ENCODE measurements at regions not wholly inside any gene's neighbourhood (a gene's known extent, or its start where the extent isn't known, plus 50 kb on each side); places are given as distances from the start of the nearest gene placed in this dataset.
A peak's percentile ranks its signal among the peaks of the same experiment; 100 is the strongest.
"Not testable (repeated sequence)": the region's sequence is repeated elsewhere in the genome, so short reads cannot be mapped to it uniquely, and the experiment has no call there.

GRCh38 chr3:112736386-112736785 is 95.4 kb upstream of the CCDC80 start:
- DNase-seq = no peak

GRCh38 chr3:112735926-112736325 is 95.0 kb upstream of the CCDC80 start:
- no peak for DNase-seq

- DNase-seq = peak; percentile 70
Measured at GRCh38 chr3:112734736-112735350, 93.9 kb upstream of the CCDC80 start.

GRCh38 chr3:112734171-112734570 is 93.2 kb upstream of the CCDC80 start:
- DNase-seq = no peak

GRCh38 chr3:112730210-112730609 is 89.3 kb upstream of the CCDC80 start:
- DNase-seq = no peak

- no peak for DNase-seq
Measured at GRCh38 chr3:112721231-112721630, 80.3 kb upstream of the CCDC80 start.

- no peak for DNase-seq
Measured at GRCh38 chr3:112718967-112719366, 78.0 kb upstream of the CCDC80 start.

GRCh38 chr3:112718516-112718915 is 77.6 kb upstream of the CCDC80 start:
- DNase-seq = no peak

- DNase-seq = no peak
Measured at GRCh38 chr3:112709911-112710310, 69.0 kb upstream of the CCDC80 start.

- DNase-seq = no peak
Measured at GRCh38 chr3:112699436-112699978, 58.6 kb upstream of the CCDC80 start.

GRCh38 chr3:112698442-112698841 is 57.5 kb upstream of the CCDC80 start:
- not testable (repeated sequence) for DNase-seq

- DNase-seq = not testable (repeated sequence)
Measured at GRCh38 chr3:112696244-112696643, 55.3 kb upstream of the CCDC80 start.

- not testable (repeated sequence) for DNase-seq
Measured at GRCh38 chr3:112695377-112696108, 54.6 kb upstream of the CCDC80 start.

GRCh38 chr3:112694906-112695305 is 54.0 kb upstream of the CCDC80 start:
- DNase-seq = not testable (repeated sequence)

GRCh38 chr3:112693186-112693585 is 52.2 kb upstream of the CCDC80 start:
- no peak for DNase-seq

Data from stimulated activated CD4-positive, alpha-beta T cell treated with anti-CD3 and anti-CD28 coated beads, Interleukin-15, amount 100 ng/mL, for 24 hours (primary cell).